22Rv1 (cell line): ENCODE measurements at regions not wholly inside any gene's neighbourhood (a gene's known extent, or its start where the extent isn't known, plus 50 kb on each side); places are given as distances from the start of the nearest gene placed in this dataset.

Experiments
- ZFX ChIP-seq: fragments of 450-650 bp; IDR thresholded peaks from 2 replicates; pipeline ENCODE4 v1.6.1; 2017; ENCODE audit warnings: antibody characterized with exemption, borderline replicate concordance
- TF ChIP-seq, protein P1 (sequence below): fragments of 450-650 bp; IDR thresholded peaks from 2 replicates; pipeline ENCODE4 v1.5.1; 2017; ENCODE audit warnings: mild to moderate bottlenecking

DNA sequence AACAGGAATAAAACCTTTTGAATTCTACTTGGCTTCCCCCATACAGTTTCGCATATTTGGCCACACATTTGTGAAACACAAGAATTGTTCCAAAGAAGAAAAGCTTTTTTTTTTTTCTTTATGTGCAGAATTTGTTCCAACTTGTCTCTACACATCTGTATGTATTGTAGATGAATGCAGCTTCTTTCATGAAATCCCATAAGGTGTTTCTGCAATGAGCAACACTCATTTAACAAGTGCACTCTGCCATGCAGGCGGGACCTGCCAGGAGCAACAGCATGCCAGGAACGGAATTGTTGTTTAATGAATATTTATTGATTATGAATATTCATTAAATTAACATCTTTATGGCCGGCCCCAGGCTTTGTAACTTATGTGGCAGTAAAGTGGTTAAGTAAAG is 1075.0 kb downstream of the TTLL7 start:
- TF ChIP-seq, protein P1, sequence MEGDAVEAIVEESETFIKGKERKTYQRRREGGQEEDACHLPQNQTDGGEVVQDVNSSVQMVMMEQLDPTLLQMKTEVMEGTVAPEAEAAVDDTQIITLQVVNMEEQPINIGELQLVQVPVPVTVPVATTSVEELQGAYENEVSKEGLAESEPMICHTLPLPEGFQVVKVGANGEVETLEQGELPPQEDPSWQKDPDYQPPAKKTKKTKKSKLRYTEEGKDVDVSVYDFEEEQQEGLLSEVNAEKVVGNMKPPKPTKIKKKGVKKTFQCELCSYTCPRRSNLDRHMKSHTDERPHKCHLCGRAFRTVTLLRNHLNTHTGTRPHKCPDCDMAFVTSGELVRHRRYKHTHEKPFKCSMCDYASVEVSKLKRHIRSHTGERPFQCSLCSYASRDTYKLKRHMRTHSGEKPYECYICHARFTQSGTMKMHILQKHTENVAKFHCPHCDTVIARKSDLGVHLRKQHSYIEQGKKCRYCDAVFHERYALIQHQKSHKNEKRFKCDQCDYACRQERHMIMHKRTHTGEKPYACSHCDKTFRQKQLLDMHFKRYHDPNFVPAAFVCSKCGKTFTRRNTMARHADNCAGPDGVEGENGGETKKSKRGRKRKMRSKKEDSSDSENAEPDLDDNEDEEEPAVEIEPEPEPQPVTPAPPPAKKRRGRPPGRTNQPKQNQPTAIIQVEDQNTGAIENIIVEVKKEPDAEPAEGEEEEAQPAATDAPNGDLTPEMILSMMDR, result no peak
- no peak for TF ChIP-seq ZFX
